NCI-H1105 (cell line): ENCODE measurements at regions not wholly inside any gene's neighbourhood (a gene's known extent, or its start where the extent isn't known, plus 50 kb on each side); places are given as distances from the start of the nearest gene placed in this dataset.

Source experiments
- DNase-seq: peaks from one replicate; lab custom pipeline; 2025; lab: John Stamatoyannopoulos, UW

DNA sequence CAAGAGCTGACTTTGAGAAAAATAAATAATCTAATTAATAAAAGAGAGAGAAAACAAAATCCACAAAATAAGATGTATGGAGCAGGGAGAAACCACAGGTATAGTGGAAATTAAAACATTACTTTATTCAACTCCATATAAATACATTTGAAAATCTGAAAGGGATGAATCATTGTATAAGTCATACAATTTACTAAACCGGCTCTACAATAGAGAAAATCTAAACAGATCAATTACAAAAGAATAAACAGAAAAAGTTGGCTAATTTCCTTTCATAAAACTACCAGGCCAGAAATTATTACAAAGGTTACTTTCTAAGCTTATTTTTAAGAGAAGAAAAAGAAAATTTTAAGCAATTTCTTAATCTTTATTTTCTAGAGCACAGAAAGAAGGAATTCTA, 51.3 kb upstream of the DRD2 start:
- DNase-seq, result no peak
